GM12878 (cell line): ENCODE measurements at regions not wholly inside any gene's neighbourhood (a gene's known extent, or its start where the extent isn't known, plus 50 kb on each side); places are given as distances from the start of the nearest gene placed in this dataset.
"Not testable (repeated sequence)": the region's sequence is repeated elsewhere in the genome, so short reads cannot be mapped to it uniquely, and the experiment has no call there.

Experiments used
- ATAC-seq: fragments of 200-7000 bp; cut with Tn5 transposase; 3 replicates; pipeline ENCODE4 v1.9.1; 2020; ENCODE audit warnings: mild to moderate bottlenecking, moderate library complexity
- BruUV-seq: library from RNA; stranded (reverse); fragments of 400-500 nt; replicated peaks from 2 replicates; lab custom pipeline; 2021; lab: Mats Ljungman, UMichigan
- CTCF ChIA-PET: fragments of 300-600 bp; sonication (Branson Sonifier 250); formaldehyde crosslinking; extraction: SDS; loops from one replicate; lab custom pipeline; 2021; ENCODE audit warnings: inconsistent platforms; lab: Yijun Ruan, JAX
- POLR2A ChIA-PET: fragments of 350-600 bp; formaldehyde crosslinking; extraction: SDS; loops from one replicate; lab custom pipeline; 2021; ENCODE audit warnings: inconsistent platforms; lab: Charles Lee
- RAD21 ChIA-PET: fragments of 300-600 bp; sonication (Branson Sonifier 250); formaldehyde crosslinking; loops from one replicate; lab custom pipeline; 2023; ENCODE audit warnings: antibody characterized with exemption; ENCODE audit not compliant: unreplicated experiment; lab: Charles Lee
- SMC1A ChIA-PET: fragments of 300-600 bp; sonication (Branson Sonifier 250); formaldehyde crosslinking; loops from one replicate; lab custom pipeline; 2023; ENCODE audit not compliant: unreplicated experiment, uncharacterized antibody; lab: Charles Lee
- DNase-seq: peaks from one replicate; pipeline ENCODE4 v3.0.0-alpha.2; 2011; ENCODE audit warnings: low read depth, low spot score
- FAIRE-seq: peaks from 3 replicates; lab custom pipeline; 2011; peaks lifted over from hg19 to GRCh38; lab: Jason Lieb, UNC
- H2AFZ ChIP-seq: 2 replicates; pipeline ENCODE4 v1.6.0; 2011; ENCODE audit warnings: low read depth, low read length, control low read depth; ENCODE audit not compliant: control insufficient read depth
- H3K27ac ChIP-seq: 2 replicates; pipeline ENCODE4 v1.5.1; 2011; ENCODE audit warnings: control low read depth; ENCODE audit not compliant: control insufficient read depth, insufficient read depth
- H3K27me3 ChIP-seq, 2 experiments: replicated peaks in 1 of 2; 2 replicates each; pipeline versions ENCODE4 v1.6.0 to v1.6.1; 2011; ENCODE audit warnings: low read length in 1 of 2; ENCODE audit not compliant: control insufficient read depth in 2 of 2, insufficient read depth in 2 of 2
- H3K36me3 ChIP-seq, 2 experiments: 2 replicates each; pipeline ENCODE4 v1.5.1; 2011; ENCODE audit warnings: low read length in 1 of 2; ENCODE audit not compliant: control insufficient read depth in 2 of 2, insufficient read depth in 2 of 2
- H3K4me1 ChIP-seq: 2 replicates; pipeline ENCODE4 v1.6.1; 2011; ENCODE audit warnings: mild to moderate bottlenecking, low read length, moderate library complexity, mixed read lengths; ENCODE audit not compliant: control insufficient read depth, insufficient read depth
- H3K4me2 ChIP-seq: 2 replicates; pipeline ENCODE4 v1.6.0; 2011; ENCODE audit warnings: control low read depth; ENCODE audit not compliant: control insufficient read depth, insufficient read depth
- H3K4me3 ChIP-seq: fragments of 200-600 bp; sonication (generic); 2 replicates; pipeline ENCODE4 v1.5.1; 2016
- H3K79me2 ChIP-seq: 2 replicates; pipeline ENCODE4 v1.6.0; 2011; ENCODE audit warnings: low read length; ENCODE audit not compliant: control insufficient read depth, insufficient read depth
- H3K9ac ChIP-seq: 2 replicates; pipeline ENCODE4 v1.8.0; 2011; ENCODE audit warnings: low read length, control low read depth, mixed read lengths; ENCODE audit not compliant: control insufficient read depth, insufficient read depth
- H3K9me3 ChIP-seq: replicated peaks from 3 replicates; pipeline ENCODE4 v1.5.1; 2011; ENCODE audit warnings: mild to moderate bottlenecking, low read length; ENCODE audit not compliant: control insufficient read depth, insufficient read depth
- H4K20me1 ChIP-seq: 2 replicates; pipeline ENCODE4 v1.6.0; 2011; ENCODE audit not compliant: control insufficient read depth, insufficient read depth
- EGR1 ChIP-seq, 2 experiments: IDR thresholded peaks; 1 replicate in 1 of 2; 2 replicates in 1 of 2; pipeline ENCODE4 v1.6.1; 2011 to 2012; ENCODE audit warnings: low read depth in 2 of 2, low read length in 2 of 2, borderline replicate concordance in 1 of 2, mild to moderate bottlenecking in 1 of 2, moderate library complexity in 1 of 2
- PML ChIP-seq: IDR thresholded peaks from 2 replicates; pipeline ENCODE4 v1.6.1; 2012; ENCODE audit warnings: low read length, inconsistent platforms
- POLR2A ChIP-seq: IDR thresholded peaks from 2 replicates; pipeline ENCODE4 v1.6.1; 2011; ENCODE audit warnings: low read depth, mild to moderate bottlenecking, low read length
- SMAD5 ChIP-seq: IDR thresholded peaks from 2 replicates; pipeline ENCODE4 v1.6.1; 2016; ENCODE audit warnings: antibody characterized with exemption, low read depth
- WGBS: methylation state at CpG from one replicate; pipeline ENCODE4 v1.1.6; 2016; ENCODE audit warnings: low lambda C conversion rate; ENCODE audit not compliant: insufficient replicate concordance, insufficient coverage; ENCODE audit errors: missing lambda C conversion rate; 5-methylcytosine and 5-hydroxymethylcytosine counted together
- in situ Hi-C: fragments of 300-500 bp; cut with MboI; formaldehyde crosslinking; loops from 9 replicates; pipeline ENCODE4 v1.14.3; 2018; ENCODE audit warnings: mixed read lengths
- intact Hi-C: fragments of 100-400 bp; cut with micrococcal nuclease; formaldehyde crosslinking; loops from one replicate; pipeline ENCODE4 v1.14.2; 2022; ENCODE audit not compliant: unreplicated experiment

- TF ChIP-seq EGR1 (IDR thresholded peaks at IDR 0.05; ENCODE audit: borderline replicate concordance in 1 of 2, low read depth in 2 of 2, low read length in 2 of 2) (0 out of 3 replicates have a peak, but pooled peaks of 1 of the 2 experiments have one; percentile 18), POLR2A (peak; percentile 66), PML (peak; percentile 83)
- TF ChIP-seq, all 136 proteins: peak for 19; not testable (repeated sequence) for 117
Observed at GRCh38 chr14:105705862-105706700, 179.7 kb downstream of the TMEM121 start (continued).

- TF ChIP-seq SMAD5 (0 out of 2 replicates have a peak, but pooled peaks have one; percentile 14), POLR2A (0 out of 2 replicates have a peak, but pooled peaks have one; percentile 19)
- FAIRE-seq, H3K9me3 ChIP-seq, H2AFZ ChIP-seq, H3K9ac ChIP-seq, H3K4me3 ChIP-seq, SMC1A ChIA-PET, H3K4me2 ChIP-seq, DNase-seq, POLR2A ChIA-PET, ATAC-seq, H3K27me3 ChIP-seq, H3K36me3 ChIP-seq, RAD21 ChIA-PET, BruUV-seq, H4K20me1 ChIP-seq, CTCF ChIA-PET: not testable (repeated sequence)
- Histone ChIP-seq H3K27ac (peak overlapping the region; percentile 53), H3K4me1 (peaks cover 26% of the 10 kb centered on the region), H3K79me2 (peaks cover 30% of the 10 kb centered on the region)
- WGBS = 22% methylated on average over 2 of the region's 8 CpGs
- intact Hi-C loops (loop anchor here (10.0 kb wide), 1 partner anchor 568 kb away; no protein-coding TSS in a partner anchor), in situ Hi-C loops (loop anchor here (10.0 kb wide), 2 partner anchors 122 to 568 kb away; no protein-coding TSS in a partner anchor)
Observed at GRCh38 chr14:105706701-105707019, 180.3 kb downstream of the TMEM121 start.
